SK-N-SH (cell line): ENCODE measurements at regions not wholly inside any gene's neighbourhood (a gene's known extent, or its start where the extent isn't known, plus 50 kb on each side); places are given as distances from the start of the nearest gene placed in this dataset.

Experiments
- CTCF ChIA-PET: fragments of 300-600, 350-600 bp; formaldehyde crosslinking; extraction: SDS; loops from one replicate; lab custom pipeline; 2021; lab: Yijun Ruan, JAX
- POLR2A ChIA-PET: fragments of 350-600 bp; sonication (Branson Sonifier 250); formaldehyde crosslinking; extraction: SDS; loops from one replicate; lab custom pipeline; 2020; ENCODE audit warnings: antibody characterized with exemption, inconsistent platforms; lab: Yijun Ruan, JAX
- DNase-seq: peaks from one replicate; pipeline ENCODE4 v3.0.0; 2012
- H2AFZ ChIP-seq: fragments of 200-600 bp; sonication (generic); 2 replicates; pipeline ENCODE4 v1.8.1; 2016; ENCODE audit warnings: antibody characterized with exemption, mild to moderate bottlenecking, low read depth
- H3F3A ChIP-seq: fragments of 200-600 bp; sonication (generic); replicated peaks from 2 replicates; pipeline ENCODE3; 2016; ENCODE audit warnings: antibody characterized with exemption, mild to moderate bottlenecking; ENCODE audit not compliant: insufficient read depth
- H3K27ac ChIP-seq, 2 experiments: fragments of 200-500 bp in 1 of 2; fragments of 200-600 bp in 1 of 2; sonication (Bioruptor generic) in 1 of 2; sonication (generic), shearing (Covaris generic) in 1 of 2; 2 replicates each; pipeline versions ENCODE4 v1.5.1 to v1.6.1; 2014 to 2016; ENCODE audit warnings: low read depth in 2 of 2, inconsistent platforms in 1 of 2, low read length in 1 of 2, mild to moderate bottlenecking in 1 of 2, mixed read lengths in 1 of 2
- H3K27me3 ChIP-seq: fragments of 200-600 bp; sonication (generic), shearing (Covaris generic); 2 replicates; pipeline ENCODE4 v1.6.1; 2016; ENCODE audit warnings: mixed run types; ENCODE audit not compliant: insufficient read depth
- H3K36me3 ChIP-seq, 2 experiments: fragments of 200-500 bp in 1 of 2; fragments of 200-600 bp in 1 of 2; sonication (Bioruptor generic) in 1 of 2; sonication (generic) in 1 of 2; replicated peaks in 1 of 2; 2 replicates each; pipeline versions ENCODE3 to v1.5.1; 2014 to 2016; ENCODE audit warnings: low read length in 1 of 2, mild to moderate bottlenecking in 1 of 2; ENCODE audit not compliant: insufficient read depth in 2 of 2, control insufficient read depth in 1 of 2
- H3K4me1 ChIP-seq, 2 experiments: fragments of 200-500 bp in 1 of 2; fragments of 200-600 bp in 1 of 2; sonication (Bioruptor generic) in 1 of 2; sonication (generic), shearing (Covaris generic) in 1 of 2; 2 replicates each; pipeline versions ENCODE4 v1.5.1 to v1.6.1; 2014 to 2016; ENCODE audit warnings: low read depth in 1 of 2, low read length in 1 of 2, mixed run types in 1 of 2; ENCODE audit not compliant: insufficient read depth in 2 of 2, control insufficient read depth in 1 of 2
- H3K4me2 ChIP-seq: fragments of 200-600 bp; sonication (generic), shearing (Covaris generic); 2 replicates; pipeline ENCODE4 v1.6.1; 2017; ENCODE audit warnings: mixed run types
- H3K4me3 ChIP-seq, 2 experiments: fragments of 200-500 bp in 1 of 2; fragments of 200-600 bp in 1 of 2; sonication (Bioruptor generic) in 1 of 2; sonication (generic), shearing (Covaris generic) in 1 of 2; 2 replicates each; pipeline versions ENCODE4 v1.5.1 to v1.8.1; 2014 to 2016; ENCODE audit warnings: low read depth in 2 of 2, inconsistent platforms in 1 of 2, low read length in 1 of 2, mild to moderate bottlenecking in 1 of 2, mixed read lengths in 1 of 2, moderate library complexity in 1 of 2
- H3K79me2 ChIP-seq: fragments of 200-600 bp; sonication (generic); 2 replicates; pipeline ENCODE4 v1.8.1; 2017; ENCODE audit warnings: mild to moderate bottlenecking; ENCODE audit not compliant: insufficient read depth
- H3K9ac ChIP-seq: fragments of 200-600 bp; sonication (generic); 2 replicates; pipeline ENCODE4 v1.6.1; 2017; ENCODE audit warnings: mixed run types
- H3K9me2 ChIP-seq: fragments of 200-600 bp; sonication (generic); 2 replicates; pipeline ENCODE4 v1.6.1; 2017; ENCODE audit warnings: mixed run types
- H3K9me3 ChIP-seq: fragments of 200-600 bp; sonication (generic); 2 replicates; pipeline ENCODE4 v1.6.1; 2017; ENCODE audit warnings: mixed run types, mild to moderate bottlenecking, moderate library complexity
- H4K20me1 ChIP-seq: fragments of 200-600 bp; sonication (generic); 2 replicates; pipeline ENCODE4 v1.6.1; 2017; ENCODE audit warnings: mild to moderate bottlenecking, mixed run types; ENCODE audit not compliant: insufficient read depth
- ELF1 ChIP-seq: IDR thresholded peaks from 2 replicates; pipeline ENCODE4 v1.4.0; 2012
- EP300 ChIP-seq, 2 experiments: IDR thresholded peaks; 2 replicates each; pipeline versions ENCODE4 v1.4.0 to v1.6.1; 2012; ENCODE audit warnings: borderline replicate concordance in 1 of 2, low read depth in 1 of 2, low read length in 1 of 2
- FOSL2 ChIP-seq: IDR thresholded peaks from 2 replicates; pipeline ENCODE4 v1.4.0; 2012; ENCODE audit warnings: low read depth, mild to moderate bottlenecking, moderate library complexity, borderline replicate concordance
- FOXM1 ChIP-seq: IDR thresholded peaks from 2 replicates; pipeline ENCODE4 v1.4.0; 2012; ENCODE audit warnings: low read depth, mild to moderate bottlenecking
- GABPA ChIP-seq: IDR thresholded peaks from 2 replicates; pipeline ENCODE4 v1.4.0; 2012; ENCODE audit warnings: low read depth, mild to moderate bottlenecking
- JUND ChIP-seq: IDR thresholded peaks from 2 replicates; pipeline ENCODE4 v1.4.0; 2012
- MEF2A ChIP-seq: IDR thresholded peaks from 2 replicates; pipeline ENCODE4 v1.4.0; 2012; ENCODE audit warnings: low read depth, borderline replicate concordance
- MXI1 ChIP-seq: IDR thresholded peaks from 2 replicates; pipeline ENCODE4 v1.6.1; 2012; ENCODE audit warnings: mild to moderate bottlenecking, low read depth, low read length, improper control_type of control experiment
- NRF1 ChIP-seq: IDR thresholded peaks from 2 replicates; pipeline ENCODE4 v1.6.1; 2012; ENCODE audit warnings: low read depth, mild to moderate bottlenecking, low read length
- PBX3 ChIP-seq: IDR thresholded peaks from 2 replicates; pipeline ENCODE4; 2012
- POLR2AphosphoS5 ChIP-seq: IDR thresholded peaks from 2 replicates; pipeline ENCODE4 v1.6.1; 2012; ENCODE audit warnings: low read depth, low read length
- REST ChIP-seq: IDR thresholded peaks from 2 replicates; pipeline ENCODE4 v1.6.1; 2012; ENCODE audit warnings: mild to moderate bottlenecking, low read depth, low read length, moderate library complexity
- SIN3A ChIP-seq: IDR thresholded peaks from 2 replicates; pipeline ENCODE4 v1.6.1; 2012; ENCODE audit warnings: low read depth, mild to moderate bottlenecking, low read length, moderate library complexity, borderline replicate concordance
- TAF1 ChIP-seq: IDR thresholded peaks from 2 replicates; pipeline ENCODE4 v1.6.1; 2012; ENCODE audit warnings: low read depth, mild to moderate bottlenecking, low read length, moderate library complexity, borderline replicate concordance
- USF1 ChIP-seq: IDR thresholded peaks from 2 replicates; pipeline ENCODE4 v1.4.0; 2012; ENCODE audit warnings: low read depth, borderline replicate concordance
- USF2 ChIP-seq: fragments of 150-350 bp; IDR thresholded peaks from 2 replicates; pipeline ENCODE4 v1.6.1; 2017; ENCODE audit warnings: antibody characterized with exemption, low read length, low read depth, borderline replicate concordance
- WGBS: methylation state at CpG from one replicate; pipeline ENCODE4 v1.1.6; 2017; ENCODE audit warnings: low lambda C conversion rate; 5-methylcytosine and 5-hydroxymethylcytosine counted together
- TF ChIP-seq, protein P1 (sequence below): fragments of 150-350 bp; IDR thresholded peaks from 2 replicates; pipeline ENCODE4 v1.6.1; 2016; ENCODE audit warnings: mild to moderate bottlenecking, low read depth, low read length

- TF ChIP-seq FOSL2 (no peak), NRF1 (no peak), EP300 (IDR thresholded peaks at IDR 0.05; ENCODE audit: borderline replicate concordance in 1 of 2, low read depth in 1 of 2, low read length in 1 of 2) (no peak), JUND (no peak), PBX3 (no peak), REST (no peak), GABPA (no peak), MXI1 (no peak), SIN3A (no peak), USF2 (no peak), TAF1 (no peak), USF1 (no peak), POLR2AphosphoS5 (no peak), ELF1 (no peak), MEF2A (no peak), FOXM1 (no peak)
- TF ChIP-seq, protein P1, sequence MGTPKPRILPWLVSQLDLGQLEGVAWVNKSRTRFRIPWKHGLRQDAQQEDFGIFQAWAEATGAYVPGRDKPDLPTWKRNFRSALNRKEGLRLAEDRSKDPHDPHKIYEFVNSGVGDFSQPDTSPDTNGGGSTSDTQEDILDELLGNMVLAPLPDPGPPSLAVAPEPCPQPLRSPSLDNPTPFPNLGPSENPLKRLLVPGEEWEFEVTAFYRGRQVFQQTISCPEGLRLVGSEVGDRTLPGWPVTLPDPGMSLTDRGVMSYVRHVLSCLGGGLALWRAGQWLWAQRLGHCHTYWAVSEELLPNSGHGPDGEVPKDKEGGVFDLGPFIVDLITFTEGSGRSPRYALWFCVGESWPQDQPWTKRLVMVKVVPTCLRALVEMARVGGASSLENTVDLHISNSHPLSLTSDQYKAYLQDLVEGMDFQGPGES, result no peak
- no peak for DNase-seq
Observed at GRCh38 chr9:107153336-107153735, 129.7 kb upstream of the RAD23B start.

More at GRCh38 chr9:107153336-107153735, 129.7 kb upstream of the RAD23B start:
- no peak overlapping the region for H2AFZ ChIP-seq
- no peaks in the 10 kb centered on the region for H4K20me1 ChIP-seq
- no peaks in the 10 kb centered on the region for H3K9me2 ChIP-seq
- no peak overlapping the region for H3K27ac ChIP-seq
- POLR2A ChIA-PET, result no interaction called here
- H3K9me3 ChIP-seq, result no peaks in the 10 kb centered on the region
- H3F3A ChIP-seq, result no peaks in the 10 kb centered on the region
- H3K27me3 ChIP-seq, result no peaks in the 10 kb centered on the region
- no peak overlapping the region for H3K9ac ChIP-seq
- no peaks in the 10 kb centered on the region for H3K36me3 ChIP-seq
- no peak overlapping the region for H3K4me3 ChIP-seq
- WGBS, result 26% methylated on average over 3 of the region's 3 CpGs
- H3K79me2 ChIP-seq, result no peaks in the 10 kb centered on the region
- no peak overlapping the region for H3K4me2 ChIP-seq
- CTCF ChIA-PET, result interaction anchor here (1.1 to 1.5 kb wide), 2 partner anchors 188 to 1312 kb away, joined by 3 to 4 read pairs; no protein-coding TSS in a partner anchor
- H3K4me1 ChIP-seq, result no peaks in the 10 kb centered on the region
